DMS79 (cell line): ENCODE measurements at regions not wholly inside any gene's neighbourhood (a gene's known extent, or its start where the extent isn't known, plus 50 kb on each side); places are given as distances from the start of the nearest gene placed in this dataset.
"Not testable (repeated sequence)": the region's sequence is repeated elsewhere in the genome, so short reads cannot be mapped to it uniquely, and the experiment has no call there.

Experiments used
- DNase-seq: peaks from one replicate; lab custom pipeline; 2025; lab: John Stamatoyannopoulos, UW

GRCh38 chr6:67068781-67069180, 1361.8 kb upstream of the EYS start:
- DNase-seq, result no peak

GRCh38 chr6:67064323-67064722, 1357.3 kb upstream of the EYS start:
- no peak for DNase-seq

GRCh38 chr6:67047996-67048395, 1341.0 kb upstream of the EYS start:
- no peak for DNase-seq

GRCh38 chr6:67045076-67045475, 1338.0 kb upstream of the EYS start:
- DNase-seq, result no peak

GRCh38 chr6:67031451-67031850, 1324.4 kb upstream of the EYS start:
- no peak for DNase-seq

- DNase-seq, result no peak
These were observed 1323.8 kb upstream of the EYS start for GRCh38 chr6:67030861-67031260.

GRCh38 chr6:67016921-67017460, 1310.0 kb upstream of the EYS start:
- no peak for DNase-seq

- DNase-seq, result no peak
These were observed 1304.4 kb upstream of the EYS start for GRCh38 chr6:67011441-67011840.

GRCh38 chr6:67009818-67010217, 1302.8 kb upstream of the EYS start:
- DNase-seq, result no peak

- no peak for DNase-seq
These were observed 1296.8 kb upstream of the EYS start for GRCh38 chr6:67003844-67004243.

- DNase-seq, result no peak
These were observed 1293.1 kb upstream of the EYS start for GRCh38 chr6:67000121-67000520.

- DNase-seq, result not testable (repeated sequence)
These were observed 1290.6 kb upstream of the EYS start for GRCh38 chr6:66997579-66997978.

GRCh38 chr6:66995669-66996068, 1288.6 kb upstream of the EYS start:
- no peak for DNase-seq

- DNase-seq, result not testable (repeated sequence)
These were observed 1286.7 kb upstream of the EYS start for GRCh38 chr6:66993708-66994107.

GRCh38 chr6:66993272-66993671, 1286.2 kb upstream of the EYS start:
- DNase-seq, result no peak

GRCh38 chr6:66992660-66993059, 1285.6 kb upstream of the EYS start:
- DNase-seq, result no peak

- no peak for DNase-seq
These were observed 1279.9 kb upstream of the EYS start for GRCh38 chr6:66986940-66987339.

GRCh38 chr6:66985816-66986215, 1278.8 kb upstream of the EYS start:
- DNase-seq, result no peak

GRCh38 chr6:66970373-66970772, 1263.3 kb upstream of the EYS start:
- no peak for DNase-seq

- DNase-seq, result no peak
These were observed 1258.2 kb upstream of the EYS start for GRCh38 chr6:66965227-66965626.

- no peak for DNase-seq
These were observed 1257.2 kb upstream of the EYS start for GRCh38 chr6:66964216-66964615.

GRCh38 chr6:66962082-66962481, 1255.1 kb upstream of the EYS start:
- no peak for DNase-seq

- DNase-seq, result no peak
These were observed 1254.2 kb upstream of the EYS start for GRCh38 chr6:66961191-66961590.

- DNase-seq, result no peak
These were observed 1242.2 kb upstream of the EYS start for GRCh38 chr6:66949191-66949661.

GRCh38 chr6:66948106-66948505, 1241.1 kb upstream of the EYS start:
- no peak for DNase-seq
